ENCODE measurements at regions not wholly inside any gene's neighbourhood (a gene's known extent, or its start where the extent isn't known, plus 50 kb on each side); places are given as distances from the start of the nearest gene placed in this dataset.

GRCh38 chr6:105786890-105787655 is 299.1 kb upstream of the PRDM1 start:
- H3K4me3 ChIP-seq (replicated peaks in 1 of 3; ENCODE audit: insufficient read depth in 1 of 3, low read depth in 1 of 3, low read length in 3 of 3), result no peak overlapping the region
- H3K27ac ChIP-seq (ENCODE audit: insufficient read depth, low read depth, low read length), result no peak overlapping the region
- DNase-seq (ENCODE audit: low read depth, low spot score) (no peak), FAIRE-seq (no peak)
- intact Hi-C loops (cut with micrococcal nuclease) (no loop called here), dilution Hi-C loops (cut with MboI; ENCODE audit: extremely low pct_ligation_motif_present, low sequenced_read_pairs) (no loop called here)
- no peak overlapping the region for H3K9ac ChIP-seq (replicated peaks; ENCODE audit: extremely low read depth, insufficient read depth, low read length)
- peaks cover 0 to 3% of the 10 kb centered on the region in 2 experiments for H3K27me3 ChIP-seq (ENCODE audit: control insufficient read depth in 2 of 2, insufficient read depth in 2 of 2, low read length in 2 of 2)
- CTCF ChIA-PET, result no interaction called here
- H3K9me3 ChIP-seq (replicated peaks; ENCODE audit: control insufficient read depth, insufficient read depth, low read length), result no peaks in the 10 kb centered on the region
- no peak overlapping the region for H2AFZ ChIP-seq (ENCODE audit: low read depth, low read length)
- no peak overlapping the region for H3K4me2 ChIP-seq (ENCODE audit: insufficient read depth, low read length)
- no peaks in the 10 kb centered on the region for H3K9me1 ChIP-seq (replicated peaks; ENCODE audit: control insufficient read depth, extremely low read depth, insufficient read depth, low read length)
- no TSS peak for BruUV-seq (replicated peaks)
- H4K20me1 ChIP-seq (replicated peaks; ENCODE audit: control insufficient read depth, extremely low read depth, insufficient read depth, low read length), result no peaks in the 10 kb centered on the region
- no peaks in the 10 kb centered on the region for H3K36me3 ChIP-seq (ENCODE audit: control insufficient read depth in 2 of 2, extremely low read depth in 1 of 2, insufficient read depth in 2 of 2, low read length in 2 of 2)
- POLR2A ChIA-PET, result no interaction called here
- TF ChIP-seq JUN (IDR thresholded peaks at IDR 0.05; ENCODE audit: borderline replicate concordance, insufficient read depth, insufficient read length, low read depth) (no peak), EZH2 (IDR thresholded peaks at IDR 0.05; ENCODE audit: borderline replicate concordance, low read depth, low read length, severe bottlenecking) (no peak), GATA2 (IDR thresholded peaks at IDR 0.05; ENCODE audit: insufficient read depth, insufficient read length, low read depth, low read length) (no peak), FOS (IDR thresholded peaks at IDR 0.05; ENCODE audit: borderline replicate concordance, insufficient read depth, low read length) (no peak), MYC (IDR thresholded peaks at IDR 0.05; ENCODE audit: low read depth, low read length) (no peak), POLR2A (IDR thresholded peaks at IDR 0.05; ENCODE audit: low read depth, low read length) (no peak), POLR2AphosphoS5 (IDR thresholded peaks at IDR 0.05; ENCODE audit: insufficient read depth, low read depth, low read length) (no peak)
- TF ChIP-seq, protein P1, sequence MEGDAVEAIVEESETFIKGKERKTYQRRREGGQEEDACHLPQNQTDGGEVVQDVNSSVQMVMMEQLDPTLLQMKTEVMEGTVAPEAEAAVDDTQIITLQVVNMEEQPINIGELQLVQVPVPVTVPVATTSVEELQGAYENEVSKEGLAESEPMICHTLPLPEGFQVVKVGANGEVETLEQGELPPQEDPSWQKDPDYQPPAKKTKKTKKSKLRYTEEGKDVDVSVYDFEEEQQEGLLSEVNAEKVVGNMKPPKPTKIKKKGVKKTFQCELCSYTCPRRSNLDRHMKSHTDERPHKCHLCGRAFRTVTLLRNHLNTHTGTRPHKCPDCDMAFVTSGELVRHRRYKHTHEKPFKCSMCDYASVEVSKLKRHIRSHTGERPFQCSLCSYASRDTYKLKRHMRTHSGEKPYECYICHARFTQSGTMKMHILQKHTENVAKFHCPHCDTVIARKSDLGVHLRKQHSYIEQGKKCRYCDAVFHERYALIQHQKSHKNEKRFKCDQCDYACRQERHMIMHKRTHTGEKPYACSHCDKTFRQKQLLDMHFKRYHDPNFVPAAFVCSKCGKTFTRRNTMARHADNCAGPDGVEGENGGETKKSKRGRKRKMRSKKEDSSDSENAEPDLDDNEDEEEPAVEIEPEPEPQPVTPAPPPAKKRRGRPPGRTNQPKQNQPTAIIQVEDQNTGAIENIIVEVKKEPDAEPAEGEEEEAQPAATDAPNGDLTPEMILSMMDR (IDR thresholded peaks at IDR 0.05; ENCODE audit: extremely low read depth in 1 of 2, insufficient read depth in 1 of 2, low read depth in 1 of 2, low read length in 2 of 2), result no peak
- TF ChIP-seq, protein P2, sequence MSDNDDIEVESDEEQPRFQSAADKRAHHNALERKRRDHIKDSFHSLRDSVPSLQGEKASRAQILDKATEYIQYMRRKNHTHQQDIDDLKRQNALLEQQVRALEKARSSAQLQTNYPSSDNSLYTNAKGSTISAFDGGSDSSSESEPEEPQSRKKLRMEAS (IDR thresholded peaks at IDR 0.05; ENCODE audit: insufficient read depth, insufficient read length), result no peak
- H3K79me2 ChIP-seq (ENCODE audit: control insufficient read depth, insufficient read depth, low read length), result no peaks in the 10 kb centered on the region
- H3K4me1 ChIP-seq (ENCODE audit: control insufficient read depth, extremely low read depth, insufficient read depth, low read length), result no peaks in the 10 kb centered on the region
